ENCODE measurements at regions not wholly inside any gene's neighbourhood (a gene's known extent, or its start where the extent isn't known, plus 50 kb on each side); places are given as distances from the start of the nearest gene placed in this dataset.

GRCh38 chr6:19121521-19121920 is 715.6 kb upstream of the ID4 start:
- DNase-seq: no peak
- H3K9ac ChIP-seq: no peak overlapping the region

GRCh38 chr6:19127081-19127480 is 710.1 kb upstream of the ID4 start:
- no peaks in the 10 kb centered on the region for H3K79me2 ChIP-seq (ENCODE audit: insufficient read depth)
- no peaks in the 10 kb centered on the region for H3F3A ChIP-seq (replicated peaks; ENCODE audit: insufficient read depth)
- H3K9me2 ChIP-seq: no peaks in the 10 kb centered on the region
- H3K9ac ChIP-seq: no peak overlapping the region
- CTCF ChIA-PET: no interaction called here
- H3K27ac ChIP-seq (ENCODE audit: low read depth in 2 of 2, low read length in 1 of 2): no peak overlapping the region
- no peak overlapping the region for H2AFZ ChIP-seq (ENCODE audit: low read depth)
- H3K4me1 ChIP-seq (ENCODE audit: control insufficient read depth in 1 of 2, insufficient read depth in 2 of 2, low read depth in 1 of 2, low read length in 1 of 2): no peaks in the 10 kb centered on the region
- H3K36me3 ChIP-seq (replicated peaks in 1 of 2; ENCODE audit: control insufficient read depth in 1 of 2, insufficient read depth in 2 of 2, low read length in 1 of 2): no peaks in the 10 kb centered on the region
- WGBS (ENCODE audit: low lambda C conversion rate): 2% methylated on average over 3 of the region's 3 CpGs
- POLR2A ChIA-PET: no interaction called here
- no peaks in the 10 kb centered on the region for H4K20me1 ChIP-seq (ENCODE audit: insufficient read depth)
- H3K4me3 ChIP-seq (ENCODE audit: low read depth in 2 of 2, low read length in 1 of 2): no peak overlapping the region
- no peaks in the 10 kb centered on the region for H3K9me3 ChIP-seq
- H3K27me3 ChIP-seq (ENCODE audit: insufficient read depth): no peaks in the 10 kb centered on the region
- no peak for DNase-seq
- no peak overlapping the region for H3K4me2 ChIP-seq
- TF ChIP-seq YY1 (IDR thresholded peaks at IDR 0.05; ENCODE audit: low read depth) (no peak), EZH2phosphoT487 (IDR thresholded peaks at IDR 0.05; ENCODE audit: borderline replicate concordance, low read depth) (no peak), MAX (IDR thresholded peaks at IDR 0.05; ENCODE audit: low read depth) (no peak)

More at GRCh38 chr6:19121521-19121920, 715.6 kb upstream of the ID4 start:
- Histone ChIP-seq H3K36me3 (replicated peaks in 1 of 2; ENCODE audit: control insufficient read depth in 1 of 2, insufficient read depth in 2 of 2, low read length in 1 of 2) (no peaks in the 10 kb centered on the region), H3K79me2 (ENCODE audit: insufficient read depth) (no peaks in the 10 kb centered on the region), H3K9me2 (no peaks in the 10 kb centered on the region), H4K20me1 (ENCODE audit: insufficient read depth) (no peaks in the 10 kb centered on the region), H3K4me2 (no peak overlapping the region), H3K27ac (ENCODE audit: low read depth in 2 of 2, low read length in 1 of 2) (no peak overlapping the region), H3F3A (replicated peaks; ENCODE audit: insufficient read depth) (no peaks in the 10 kb centered on the region), H2AFZ (ENCODE audit: low read depth) (no peak overlapping the region), H3K9me3 (0 out of 2 replicates have a peak, but pooled peaks cover 2% of the 10 kb centered on the region), H3K4me1 (ENCODE audit: control insufficient read depth in 1 of 2, insufficient read depth in 2 of 2, low read depth in 1 of 2, low read length in 1 of 2) (no peaks in the 10 kb centered on the region), H3K4me3 (ENCODE audit: low read depth in 2 of 2, low read length in 1 of 2) (no peak overlapping the region), H3K27me3 (ENCODE audit: insufficient read depth) (no peaks in the 10 kb centered on the region)
- CTCF ChIA-PET: no interaction called here
- TF ChIP-seq NRF1 (IDR thresholded peaks at IDR 0.05; ENCODE audit: low read depth, low read length): no peak
- TF ChIP-seq GATA2 (CRISPR knock-in tag; IDR thresholded peaks at IDR 0.05): no peak
- TF ChIP-seq MXI1 (IDR thresholded peaks at IDR 0.05; ENCODE audit: low read depth, low read length): no peak
- POLR2A ChIA-PET: no interaction called here

GRCh38 chr6:19128701-19129100 is 708.5 kb upstream of the ID4 start:
- Histone ChIP-seq H3K9me3 (no peaks in the 10 kb centered on the region), H3K27ac (ENCODE audit: low read depth in 2 of 2, low read length in 1 of 2) (no peak overlapping the region), H3K9me2 (no peaks in the 10 kb centered on the region), H3K9ac (no peak overlapping the region), H3K36me3 (replicated peaks in 1 of 2; ENCODE audit: control insufficient read depth in 1 of 2, insufficient read depth in 2 of 2, low read length in 1 of 2) (no peaks in the 10 kb centered on the region), H3K27me3 (ENCODE audit: insufficient read depth) (no peaks in the 10 kb centered on the region), H3K79me2 (ENCODE audit: insufficient read depth) (no peaks in the 10 kb centered on the region), H3K4me1 (ENCODE audit: control insufficient read depth in 1 of 2, insufficient read depth in 2 of 2, low read depth in 1 of 2, low read length in 1 of 2) (no peaks in the 10 kb centered on the region), H3F3A (replicated peaks; ENCODE audit: insufficient read depth) (no peaks in the 10 kb centered on the region), H3K4me3 (ENCODE audit: low read depth in 2 of 2, low read length in 1 of 2) (no peak overlapping the region), H4K20me1 (ENCODE audit: insufficient read depth) (no peaks in the 10 kb centered on the region), H3K4me2 (no peak overlapping the region), H2AFZ (ENCODE audit: low read depth) (no peak overlapping the region)
- no peak for DNase-seq
- TF ChIP-seq RAD21 (IDR thresholded peaks at IDR 0.05; ENCODE audit: low read length) (no peak), MEF2A (IDR thresholded peaks at IDR 0.05; ENCODE audit: borderline replicate concordance, low read depth) (no peak), CHD2 (IDR thresholded peaks at IDR 0.05; ENCODE audit: low read length, partially characterized antibody) (no peak), RFX5 (IDR thresholded peaks at IDR 0.05; ENCODE audit: low read length) (no peak), FOXJ3 (CRISPR knock-in tag; IDR thresholded peaks at IDR 0.05) (no peak), MAX (IDR thresholded peaks at IDR 0.05; ENCODE audit: low read depth) (no peak), TEAD4 (IDR thresholded peaks at IDR 0.05; ENCODE audit: borderline replicate concordance, insufficient read depth) (no peak), EP300 (IDR thresholded peaks at IDR 0.05; ENCODE audit: borderline replicate concordance in 1 of 2, low read depth in 1 of 2, low read length in 1 of 2) (no peak), RXRA (IDR thresholded peaks at IDR 0.05; ENCODE audit: borderline replicate concordance, low read depth) (no peak), TCF12 (IDR thresholded peaks at IDR 0.05) (no peak), SIN3A (IDR thresholded peaks at IDR 0.05; ENCODE audit: borderline replicate concordance, low read depth, low read length) (no peak), GABPA (IDR thresholded peaks at IDR 0.05; ENCODE audit: low read depth) (no peak)
- TF ChIP-seq, protein P1, sequence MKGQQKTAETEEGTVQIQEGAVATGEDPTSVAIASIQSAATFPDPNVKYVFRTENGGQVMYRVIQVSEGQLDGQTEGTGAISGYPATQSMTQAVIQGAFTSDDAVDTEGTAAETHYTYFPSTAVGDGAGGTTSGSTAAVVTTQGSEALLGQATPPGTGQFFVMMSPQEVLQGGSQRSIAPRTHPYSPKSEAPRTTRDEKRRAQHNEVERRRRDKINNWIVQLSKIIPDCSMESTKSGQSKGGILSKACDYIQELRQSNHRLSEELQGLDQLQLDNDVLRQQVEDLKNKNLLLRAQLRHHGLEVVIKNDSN (IDR thresholded peaks at IDR 0.05; ENCODE audit: borderline replicate concordance, low read depth): no peak
- 29% methylated on average over 8 of the region's 8 CpGs for WGBS (ENCODE audit: low lambda C conversion rate)
- POLR2A ChIA-PET: no interaction called here
- CTCF ChIA-PET: no interaction called here
